Choroid plexus epithelial cell (primary cell): ENCODE measurements at regions not wholly inside any gene's neighbourhood (a gene's known extent, or its start where the extent isn't known, plus 50 kb on each side); places are given as distances from the start of the nearest gene placed in this dataset.
A peak's percentile ranks its signal among the peaks of the same experiment; 100 is the strongest.

Experiments used
- DNase-seq: peaks from one replicate; pipeline ENCODE4 v3.0.0-alpha.2; 2010; ENCODE audit warnings: low read depth
- H3K4me3 ChIP-seq: 2 replicates; pipeline ENCODE4 v1.5.1; 2011; ENCODE audit warnings: low read depth, mild to moderate bottlenecking, control low read depth, low read length, moderate library complexity
- CTCF ChIP-seq: conservative IDR thresholded peaks from 2 replicates; pipeline ENCODE4 v1.5.1; 2011; ENCODE audit warnings: low read depth, mild to moderate bottlenecking, control low read depth, inconsistent platforms, low read length, moderate library complexity

DNA sequence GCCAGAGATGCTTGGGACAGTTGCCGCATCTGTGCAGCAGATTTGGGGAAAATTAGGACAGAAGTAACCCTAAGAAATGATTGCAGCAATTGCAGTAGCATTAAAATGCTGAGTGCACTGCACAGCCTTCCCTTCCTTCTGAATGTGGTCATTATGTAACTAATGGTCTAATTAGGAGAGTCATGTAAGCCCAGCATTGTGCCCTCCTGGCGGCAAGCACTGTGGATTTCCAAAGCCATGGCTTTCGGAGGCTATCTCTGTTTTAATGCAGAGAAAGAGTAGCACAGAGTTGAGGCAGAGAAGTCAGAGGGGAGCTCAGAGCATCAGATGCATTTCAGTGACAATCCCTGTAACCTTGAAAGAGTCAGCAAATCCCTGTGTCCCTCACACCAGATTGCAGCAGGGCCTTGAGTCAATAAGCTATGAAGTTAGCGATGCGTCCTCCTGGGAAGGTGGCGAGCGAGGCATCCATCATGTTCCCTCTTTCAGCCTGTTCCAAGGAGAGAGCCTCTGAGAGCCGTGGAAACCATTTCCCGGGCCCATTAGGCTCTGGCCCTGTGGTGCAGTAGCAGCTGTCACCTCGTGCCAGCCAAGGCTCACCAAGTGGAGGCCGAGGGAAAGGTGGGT, 307.2 kb downstream of the FBXO15 start:
- no peak overlapping the region for H3K4me3 ChIP-seq
- no peak for DNase-seq
- no peak for TF ChIP-seq CTCF

DNA sequence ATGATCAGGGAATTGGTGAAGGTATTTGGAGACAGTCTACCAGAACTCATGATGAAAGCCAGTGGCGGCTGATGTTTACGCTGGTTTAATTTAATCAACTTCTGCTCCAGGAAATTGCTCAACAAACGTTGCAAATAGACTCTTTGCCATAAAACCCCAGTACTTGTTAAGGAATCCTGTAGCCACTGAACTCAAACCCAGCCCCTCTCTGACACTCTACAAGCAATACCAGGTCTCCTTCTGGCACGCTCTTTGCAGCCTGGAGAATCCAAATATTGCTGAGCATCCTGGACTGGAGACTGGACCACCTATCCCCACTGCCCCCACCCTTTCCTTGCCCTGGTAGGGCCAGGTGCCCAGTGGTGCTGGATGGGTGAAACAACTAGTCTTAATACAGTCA, 308.2 kb downstream of the FBXO15 start:
- no peak for TF ChIP-seq CTCF
- H3K4me3 ChIP-seq: no peak overlapping the region
- DNase-seq: no peak

GRCh38 chr18:73838107-73838506, 309.5 kb downstream of the FBXO15 start:
- no peak for TF ChIP-seq CTCF
- H3K4me3 ChIP-seq: no peak overlapping the region
- DNase-seq: peak; percentile 31

DNA sequence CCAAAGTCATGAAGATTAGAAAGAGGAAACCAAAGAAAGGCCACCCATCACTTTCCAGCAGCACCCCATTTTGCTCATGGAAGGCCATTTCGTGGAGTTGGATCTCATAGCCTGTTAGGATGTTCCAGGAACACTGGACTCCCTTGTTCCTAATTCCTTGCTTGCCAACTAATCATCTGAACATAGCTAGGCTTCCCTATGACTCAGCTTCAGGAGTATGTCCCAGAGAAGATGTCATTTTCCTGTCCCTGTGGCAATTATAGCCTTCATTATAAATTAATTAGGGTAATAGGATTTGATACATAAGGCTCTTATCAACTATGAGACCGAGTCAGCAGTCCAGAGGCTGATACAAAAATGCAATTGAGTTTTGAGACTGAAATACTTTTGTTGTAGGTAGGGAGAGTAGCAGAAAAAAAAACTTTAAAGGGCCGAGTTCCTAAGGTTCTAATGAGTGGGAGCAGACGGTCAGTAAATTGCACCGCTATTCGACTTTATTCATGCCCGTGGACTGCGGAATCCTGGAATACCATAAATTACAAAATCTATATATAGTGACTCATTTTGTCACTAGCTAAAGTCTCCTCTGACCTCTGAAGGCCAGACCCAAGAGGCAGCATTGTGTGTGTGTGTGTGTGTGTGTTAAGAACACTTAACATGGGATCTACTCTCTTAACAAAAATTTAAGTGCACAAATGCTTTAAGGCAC, 311.8 kb downstream of the FBXO15 start:
- no peak overlapping the region for H3K4me3 ChIP-seq
- TF ChIP-seq CTCF: no peak
- no peak for DNase-seq

DNA sequence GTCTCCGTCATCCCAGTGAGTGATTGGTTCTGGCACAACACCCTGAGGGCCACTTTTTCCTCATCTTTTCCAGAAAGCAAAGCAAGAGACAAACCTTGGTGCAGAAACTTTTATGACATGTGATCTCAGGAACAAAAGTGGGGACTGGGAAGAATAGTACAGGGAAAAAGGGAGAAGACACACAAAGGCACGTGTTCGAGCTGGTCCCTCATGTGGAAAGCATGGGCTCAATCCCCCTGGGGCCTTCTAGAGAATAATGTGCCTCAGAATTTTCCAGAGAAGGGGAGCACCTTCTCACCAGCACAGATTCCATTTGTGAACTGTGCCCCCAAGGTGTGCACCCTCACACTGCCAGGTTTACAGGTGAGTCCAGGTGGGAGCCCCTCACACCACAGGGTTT, 312.6 kb downstream of the FBXO15 start:
- no peak for DNase-seq
- no peak overlapping the region for H3K4me3 ChIP-seq
- no peak for TF ChIP-seq CTCF

DNA sequence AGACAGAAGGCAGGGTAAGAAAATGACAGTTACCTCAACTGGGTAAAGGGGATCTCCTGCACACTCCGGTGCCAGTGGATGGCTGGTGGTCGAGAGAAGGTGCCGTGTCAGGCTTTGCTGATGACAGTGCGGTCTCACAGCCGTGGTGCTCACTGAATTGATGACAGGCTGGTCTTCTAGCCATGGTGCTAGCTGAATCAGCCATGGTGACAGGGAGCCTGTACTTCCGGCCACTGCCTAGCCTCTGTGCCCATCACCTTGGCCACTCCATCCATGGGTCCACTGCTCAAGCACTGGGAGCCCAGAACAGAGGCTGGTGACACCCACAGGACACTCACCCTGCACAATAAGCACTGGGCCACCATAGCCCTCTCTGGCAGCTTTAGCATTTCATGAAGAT, 315.9 kb downstream of the FBXO15 start:
- TF ChIP-seq CTCF: no peak
- H3K4me3 ChIP-seq: no peak overlapping the region
- DNase-seq: no peak

GRCh38 chr18:73829146-73829545, 318.5 kb downstream of the FBXO15 start:
- no peak for TF ChIP-seq CTCF
- no peak overlapping the region for H3K4me3 ChIP-seq
- no peak for DNase-seq
